ENCODE measurements at regions not wholly inside any gene's neighbourhood (a gene's known extent, or its start where the extent isn't known, plus 50 kb on each side); places are given as distances from the start of the nearest gene placed in this dataset.

DNA sequence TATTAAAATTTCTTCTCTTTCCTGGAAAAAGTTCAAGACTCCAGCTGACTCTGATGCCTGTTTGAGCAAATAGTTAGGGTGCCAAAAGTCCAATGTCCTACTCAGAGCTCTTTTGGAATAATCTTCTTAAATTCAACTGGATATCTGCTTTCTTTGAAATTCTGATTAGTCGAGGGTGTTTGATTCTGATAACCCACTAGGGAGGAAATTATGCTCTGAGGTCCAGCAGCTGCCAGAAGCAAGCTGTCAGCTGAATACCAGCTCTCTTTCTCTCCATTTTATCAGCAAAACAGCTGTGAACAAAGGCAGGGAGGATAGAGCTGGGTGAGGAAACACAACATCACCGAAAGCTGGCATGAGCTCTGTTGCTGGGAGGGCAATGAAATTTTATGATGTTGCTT, 141.5 kb downstream of the CAND1 start:
- Mint-ChIP-seq H3K4me1 (no peaks in the 10 kb centered on the region), H3K4me3 (no peak overlapping the region), H3K36me3 (peaks cover 0 to 19% (median 15%) of the 10 kb centered on the region in 3 donors), H3K27ac (no peak overlapping the region), H3K9me3 (peaks cover 8 to 32% (median 20%) of the 10 kb centered on the region in 9 donors), H3K27me3 (peaks cover 0 to 4% (median 0%) of the 10 kb centered on the region in 5 donors)
- ATAC-seq, result no peak
- no peak for DNase-seq
- POLR2A ChIA-PET, result no interaction called here

DNA sequence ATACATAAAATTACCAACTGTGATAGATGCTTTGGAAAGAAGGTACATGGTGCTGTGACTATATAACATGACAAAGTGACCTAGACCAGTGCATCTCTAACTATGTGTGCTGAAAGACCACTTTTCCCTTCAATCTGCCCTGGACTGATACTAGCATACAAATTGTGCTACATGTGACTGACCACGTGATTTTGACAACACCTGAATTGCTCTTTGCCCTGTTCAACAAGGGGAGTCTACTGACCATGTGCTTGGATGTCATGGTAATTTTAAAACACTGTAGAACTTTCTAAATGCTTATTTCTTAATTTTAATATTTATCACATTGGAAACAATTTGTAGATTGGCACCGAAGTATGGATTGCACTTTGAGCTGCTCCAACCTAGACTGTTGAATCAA, 142.4 kb downstream of the CAND1 start:
- no peak for DNase-seq
- H3K9me3 Mint-ChIP-seq, result peaks cover 2 to 23% (median 13%) of the 10 kb centered on the region in 9 donors
- no peaks in the 10 kb centered on the region for H3K27me3 Mint-ChIP-seq
- no peak overlapping the region for H3K4me3 Mint-ChIP-seq
- H3K27ac Mint-ChIP-seq, result no peak overlapping the region
- no peak for ATAC-seq
- H3K4me1 Mint-ChIP-seq, result peaks cover 0 to 2% (median 0%) of the 10 kb centered on the region in 4 donors
- POLR2A ChIA-PET, result no interaction called here
- H3K36me3 Mint-ChIP-seq, result peaks cover 0 to 10% (median 9%) of the 10 kb centered on the region in 3 donors

DNA sequence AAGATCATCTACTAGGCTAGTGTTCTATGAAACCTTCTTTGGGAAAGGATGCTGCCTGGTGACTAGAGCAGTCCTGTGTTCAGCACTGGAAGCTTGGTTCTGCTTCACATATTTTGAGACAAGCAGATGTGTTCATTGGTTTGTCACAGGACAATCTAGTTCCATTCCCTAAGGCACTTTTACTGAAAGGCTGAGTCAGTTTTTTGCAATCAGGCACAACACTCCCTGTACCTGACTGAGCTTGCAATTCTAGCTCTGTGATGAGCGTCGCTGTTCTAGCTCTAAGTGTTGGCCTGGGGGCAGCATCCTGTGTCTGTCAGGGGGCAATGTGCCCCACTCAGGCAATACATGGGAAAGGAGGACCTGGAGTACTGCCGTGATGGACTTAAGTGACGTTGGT, 144.4 kb downstream of the CAND1 start:
- no peak overlapping the region for H3K4me3 Mint-ChIP-seq
- H3K27ac Mint-ChIP-seq, result no peak overlapping the region
- no peak for DNase-seq
- H3K36me3 Mint-ChIP-seq, result peaks cover 0 to 10% (median 5%) of the 10 kb centered on the region in 3 donors
- H3K27me3 Mint-ChIP-seq, result peaks cover 0 to 2% (median 0%) of the 10 kb centered on the region in 5 donors
- ATAC-seq, result no peak
- H3K4me1 Mint-ChIP-seq, result peaks cover 0 to 2% (median 0%) of the 10 kb centered on the region in 4 donors
- POLR2A ChIA-PET, result no interaction called here
- peaks cover 0 to 11% (median 6%) of the 10 kb centered on the region in 9 donors for H3K9me3 Mint-ChIP-seq

DNA sequence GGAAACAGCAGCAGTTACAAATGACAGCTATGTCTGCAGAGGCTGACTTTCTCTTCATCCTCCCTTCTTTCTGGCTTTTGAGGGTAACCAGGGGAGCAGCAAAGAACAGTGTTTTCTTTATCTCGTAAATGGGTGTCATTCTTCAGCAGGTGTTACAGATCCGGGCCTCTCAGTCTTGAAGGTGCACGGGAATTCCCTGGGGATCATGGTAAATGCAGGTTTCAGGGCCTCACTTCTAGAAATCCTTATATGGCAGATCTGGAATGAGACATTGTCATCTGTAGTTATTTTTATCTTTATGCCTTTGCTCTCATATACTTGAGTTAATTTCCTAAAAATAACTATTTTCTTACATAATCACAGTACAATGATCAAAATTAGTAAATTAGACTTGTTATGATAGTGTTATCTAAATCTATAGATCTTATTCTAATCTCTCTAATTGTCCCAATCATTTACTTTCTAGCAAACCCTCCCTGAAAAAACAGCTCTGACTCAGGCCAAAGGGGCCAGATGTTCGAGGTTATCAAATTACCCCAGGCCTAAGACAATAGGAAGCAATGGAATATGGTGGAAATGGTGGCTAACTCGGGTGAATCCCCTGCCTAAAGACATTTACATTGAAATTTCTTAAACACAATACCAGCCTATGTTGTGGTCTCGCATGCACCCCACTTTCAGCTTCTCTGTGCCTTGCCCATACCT, 145.0 kb downstream of the CAND1 start:
- POLR2A ChIA-PET, result no interaction called here
- no peak overlapping the region for H3K4me3 Mint-ChIP-seq
- H3K4me1 Mint-ChIP-seq, result peaks cover 0 to 2% (median 0%) of the 10 kb centered on the region in 4 donors
- ATAC-seq, result no peak
- peak overlapping the region in 1 of 10 donors; percentile 73 for H3K27ac Mint-ChIP-seq
- H3K9me3 Mint-ChIP-seq, result peaks cover 0 to 11% (median 4%) of the 10 kb centered on the region in 9 donors
- peaks cover 0 to 10% (median 5%) of the 10 kb centered on the region in 3 donors for H3K36me3 Mint-ChIP-seq
- DNase-seq, result no peak
- peaks cover 0 to 2% (median 0%) of the 10 kb centered on the region in 5 donors for H3K27me3 Mint-ChIP-seq

DNA sequence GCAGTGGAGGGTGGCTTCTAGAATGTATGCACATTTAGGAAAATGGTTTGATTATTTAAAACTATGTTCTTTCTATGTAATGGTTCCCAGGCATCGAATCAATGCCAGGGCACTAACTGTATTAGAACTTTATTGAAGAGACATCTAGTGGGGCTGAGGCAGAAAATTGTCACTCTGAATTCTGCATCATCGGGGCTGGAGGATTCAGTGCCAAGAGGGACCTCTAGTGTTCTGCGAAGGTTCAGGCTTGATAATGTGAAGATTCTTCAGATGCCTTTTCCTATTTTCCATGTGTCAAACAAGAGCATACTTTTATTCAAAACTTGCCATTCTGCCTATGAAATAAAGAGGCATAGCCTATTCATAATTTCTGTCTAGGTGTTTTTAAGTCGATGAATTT, 146.3 kb downstream of the CAND1 start:
- ATAC-seq, result no peak
- Mint-ChIP-seq H3K4me1 (peaks cover 0 to 2% (median 0%) of the 10 kb centered on the region in 4 donors), H3K36me3 (peaks cover 0 to 10% (median 5%) of the 10 kb centered on the region in 3 donors), H3K27ac (peak overlapping the region in 1 of 10 donors; percentile 48), H3K9me3 (peaks cover 0 to 11% (median 4%) of the 10 kb centered on the region in 9 donors), H3K4me3 (no peak overlapping the region), H3K27me3 (peaks cover 0 to 2% (median 0%) of the 10 kb centered on the region in 5 donors)
- no peak for DNase-seq
- POLR2A ChIA-PET, result no interaction called here

DNA sequence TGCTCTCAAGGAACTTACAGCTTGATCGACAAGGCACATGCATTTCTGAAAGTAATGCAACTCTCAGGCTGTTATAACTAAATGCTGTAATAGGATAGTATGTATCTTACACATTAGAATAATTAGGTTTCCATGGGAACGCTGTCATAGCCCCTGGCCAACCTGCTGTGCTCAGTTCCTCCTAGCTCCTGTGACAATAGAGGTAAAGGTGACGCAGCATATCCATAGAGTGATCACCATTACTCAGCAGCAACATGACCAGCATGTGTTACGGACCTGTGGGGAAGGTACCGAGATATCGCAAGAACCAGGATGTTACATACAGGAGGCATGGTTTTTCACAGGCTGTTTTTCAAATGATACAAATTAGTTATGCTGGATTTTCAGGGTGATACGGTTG, 150.7 kb downstream of the CAND1 start:
- Mint-ChIP-seq H3K27me3 (peaks cover 0 to 2% (median 0%) of the 10 kb centered on the region in 5 donors), H3K4me1 (peaks cover 0 to 2% (median 0%) of the 10 kb centered on the region in 4 donors), H3K27ac (no peak overlapping the region), H3K9me3 (peaks cover 0 to 3% (median 0%) of the 10 kb centered on the region in 9 donors), H3K36me3 (peaks cover 0 to 1% (median 0%) of the 10 kb centered on the region in 3 donors), H3K4me3 (no peak overlapping the region)
- no peak for ATAC-seq
- DNase-seq, result no peak
- POLR2A ChIA-PET, result no interaction called here

DNA sequence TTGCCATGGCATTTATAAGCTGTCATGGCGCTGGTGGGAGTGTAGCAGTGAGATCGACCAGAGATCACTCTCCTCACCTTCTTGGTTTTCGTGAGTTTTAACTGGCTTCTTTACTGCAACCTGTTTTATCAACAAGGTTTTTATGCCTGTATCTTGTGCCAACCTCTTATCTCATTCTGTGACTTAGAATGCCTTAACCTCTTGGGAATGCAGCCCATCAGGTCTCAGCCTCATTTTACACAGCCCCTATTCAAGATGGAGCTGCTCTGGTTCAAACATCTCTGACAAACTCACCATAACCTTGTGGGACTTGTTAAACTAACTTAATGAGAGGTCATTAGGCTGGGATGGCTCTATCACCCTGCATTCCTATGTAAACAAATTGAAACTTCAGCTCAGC, 151.3 kb downstream of the CAND1 start:
- POLR2A ChIA-PET, result interaction anchor here (1.2 kb wide), 1 partner anchor 14 kb away, joined by 5 read pairs; no protein-coding TSS in a partner anchor
- Mint-ChIP-seq H3K4me3 (no peak overlapping the region), H3K27me3 (peaks cover 0 to 2% (median 0%) of the 10 kb centered on the region in 5 donors), H3K27ac (no peak overlapping the region), H3K4me1 (peaks cover 0 to 2% (median 1%) of the 10 kb centered on the region in 4 donors), H3K36me3 (peaks cover 0 to 1% (median 0%) of the 10 kb centered on the region in 3 donors), H3K9me3 (peaks cover 0 to 3% (median 0%) of the 10 kb centered on the region in 9 donors)
- no peak for DNase-seq
- ATAC-seq, result no peak

DNA sequence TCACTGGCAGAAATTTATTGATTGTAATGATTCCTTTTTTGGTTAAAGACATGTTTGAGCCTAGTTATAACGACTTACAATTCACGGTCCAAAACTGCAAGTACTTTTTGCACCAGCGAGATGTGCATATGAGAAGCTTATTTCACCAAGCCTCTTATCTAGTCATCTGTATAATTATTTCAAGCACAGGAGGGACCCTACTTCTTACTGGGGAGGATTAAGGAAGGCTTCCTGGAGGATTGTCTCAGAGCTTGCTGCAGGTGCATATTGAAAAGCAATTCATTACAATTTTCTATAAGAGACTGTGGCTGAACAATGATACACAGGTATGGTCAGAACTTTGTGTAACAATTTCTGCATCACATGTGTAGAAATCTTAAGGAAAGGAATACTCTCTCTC, 152.9 kb downstream of the CAND1 start:
- DNase-seq (no peak), ATAC-seq (no peak)
- no peak overlapping the region for H3K4me3 Mint-ChIP-seq
- H3K27me3 Mint-ChIP-seq, result peaks cover 0 to 2% (median 0%) of the 10 kb centered on the region in 5 donors
- H3K4me1 Mint-ChIP-seq, result peaks cover 0 to 11% (median 7%) of the 10 kb centered on the region in 4 donors
- peaks cover 0 to 3% (median 0%) of the 10 kb centered on the region in 9 donors for H3K9me3 Mint-ChIP-seq
- H3K27ac Mint-ChIP-seq, result no peak overlapping the region
- POLR2A ChIA-PET, result interaction anchor here (0.6 kb wide), 1 partner anchor 1476 kb away, joined by 3 read pairs; no protein-coding TSS in a partner anchor
- H3K36me3 Mint-ChIP-seq, result peaks cover 0 to 1% (median 0%) of the 10 kb centered on the region in 3 donors

DNA sequence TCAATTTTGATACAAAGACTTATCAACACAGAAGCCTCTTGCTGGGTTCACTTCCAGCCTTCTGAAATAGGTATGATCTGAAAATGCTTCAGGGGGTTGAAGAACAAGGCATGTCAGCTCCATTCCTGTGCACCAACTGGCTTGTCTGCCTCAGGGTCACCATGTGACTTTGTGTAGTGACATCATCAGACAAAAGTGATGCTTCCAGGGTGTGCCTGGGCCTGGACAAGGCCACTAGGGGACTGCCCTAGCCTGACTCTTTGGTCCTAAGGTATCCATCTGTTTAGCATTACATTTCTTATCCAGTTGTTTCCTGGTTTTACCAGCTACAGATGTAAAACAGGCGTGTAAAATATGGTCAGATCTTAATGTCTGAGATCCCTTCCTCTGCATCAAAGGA, 155.6 kb downstream of the CAND1 start:
- H3K27ac Mint-ChIP-seq, result peak overlapping the region in 1 of 10 donors; percentile 23
- H3K4me1 Mint-ChIP-seq, result peaks cover 4 to 11% (median 8%) of the 10 kb centered on the region in 4 donors
- ATAC-seq (no peak), DNase-seq (no peak)
- no peaks in the 10 kb centered on the region for H3K36me3 Mint-ChIP-seq
- H3K4me3 Mint-ChIP-seq, result no peak overlapping the region
- POLR2A ChIA-PET, result no interaction called here
- no peaks in the 10 kb centered on the region for H3K9me3 Mint-ChIP-seq
- H3K27me3 Mint-ChIP-seq, result peaks cover 0 to 4% (median 0%) of the 10 kb centered on the region in 5 donors

DNA sequence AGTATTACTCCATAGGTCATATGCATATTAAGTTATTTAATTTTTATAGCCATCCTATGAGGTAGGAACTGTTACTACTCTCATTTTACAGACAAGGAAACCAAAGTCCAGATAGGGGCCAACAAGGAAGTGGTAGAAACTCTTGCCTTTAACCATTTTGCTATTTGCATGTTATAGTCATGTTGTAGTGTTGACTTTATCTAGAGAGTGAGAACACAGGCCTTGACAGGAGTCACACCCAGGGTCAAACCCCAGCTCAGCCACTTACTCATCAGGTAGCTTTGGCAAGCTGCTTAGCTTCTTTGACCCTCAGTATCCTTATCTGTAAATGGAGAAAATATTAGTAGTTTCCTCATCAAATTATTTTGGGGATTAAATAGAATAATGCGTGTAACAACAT, 156.2 kb downstream of the CAND1 start:
- Mint-ChIP-seq H3K4me3 (no peak overlapping the region), H3K4me1 (peaks cover 4 to 11% (median 8%) of the 10 kb centered on the region in 4 donors), H3K27me3 (peaks cover 0 to 4% (median 0%) of the 10 kb centered on the region in 5 donors), H3K27ac (no peak overlapping the region), H3K36me3 (no peaks in the 10 kb centered on the region), H3K9me3 (no peaks in the 10 kb centered on the region)
- ATAC-seq, result no peak
- no peak for DNase-seq
- POLR2A ChIA-PET, result no interaction called here

DNA sequence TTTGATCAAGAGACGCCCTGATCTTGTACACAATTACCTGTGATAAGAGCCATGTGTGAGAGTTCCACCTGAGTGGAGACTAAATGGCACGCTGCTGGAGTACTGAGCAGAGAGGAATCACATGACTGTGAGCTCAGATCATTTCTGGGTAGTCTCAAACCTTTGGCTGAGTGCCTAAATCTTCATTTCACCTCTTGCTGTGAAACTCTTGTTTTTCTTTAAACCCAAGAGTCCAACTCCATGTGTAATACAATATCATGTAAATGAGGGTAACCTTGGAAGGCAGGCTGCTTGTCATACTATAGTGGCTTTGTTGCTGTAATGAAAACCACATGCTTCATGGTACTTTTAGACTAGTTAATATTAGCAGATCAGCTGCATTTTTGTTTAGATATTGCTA, 156.9 kb downstream of the CAND1 start:
- no peaks in the 10 kb centered on the region for H3K36me3 Mint-ChIP-seq
- no peak overlapping the region for H3K27ac Mint-ChIP-seq
- POLR2A ChIA-PET, result no interaction called here
- peak overlapping the region in 1 of 10 donors; percentile 29 for H3K4me3 Mint-ChIP-seq
- ATAC-seq, result peak; percentile 25 to 70
- peaks cover 4 to 11% (median 8%) of the 10 kb centered on the region in 4 donors for H3K4me1 Mint-ChIP-seq
- DNase-seq, result peak in 1 of 10 donors; percentile 10
- no peaks in the 10 kb centered on the region for H3K9me3 Mint-ChIP-seq
- peaks cover 0 to 4% (median 0%) of the 10 kb centered on the region in 5 donors for H3K27me3 Mint-ChIP-seq

DNA sequence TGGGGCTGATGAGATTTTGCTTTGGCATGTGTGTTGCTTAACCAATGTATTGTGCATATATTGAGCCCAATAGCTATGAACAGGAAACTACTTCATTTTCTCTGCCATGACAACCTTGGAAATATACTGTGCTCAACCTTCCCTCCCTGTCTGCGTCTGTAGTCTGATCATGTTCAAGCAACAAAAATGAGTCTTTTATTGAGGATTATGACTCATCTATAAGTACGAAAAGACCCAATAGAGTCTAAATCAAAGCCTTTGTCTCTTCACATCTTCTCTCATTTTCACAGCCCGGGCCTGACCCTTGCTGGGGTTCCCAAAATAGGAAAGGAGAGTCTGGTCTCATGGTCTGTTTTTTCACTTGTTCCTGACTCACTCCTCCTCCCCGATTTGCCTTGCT, 158.2 kb downstream of the CAND1 start:
- Mint-ChIP-seq H3K4me3 (no peak overlapping the region), H3K27me3 (peaks cover 0 to 4% (median 0%) of the 10 kb centered on the region in 5 donors), H3K9me3 (no peaks in the 10 kb centered on the region), H3K36me3 (no peaks in the 10 kb centered on the region), H3K4me1 (peaks cover 4 to 11% (median 8%) of the 10 kb centered on the region in 4 donors), H3K27ac (no peak overlapping the region)
- no peak for DNase-seq
- no peak for ATAC-seq
- POLR2A ChIA-PET, result no interaction called here

DNA sequence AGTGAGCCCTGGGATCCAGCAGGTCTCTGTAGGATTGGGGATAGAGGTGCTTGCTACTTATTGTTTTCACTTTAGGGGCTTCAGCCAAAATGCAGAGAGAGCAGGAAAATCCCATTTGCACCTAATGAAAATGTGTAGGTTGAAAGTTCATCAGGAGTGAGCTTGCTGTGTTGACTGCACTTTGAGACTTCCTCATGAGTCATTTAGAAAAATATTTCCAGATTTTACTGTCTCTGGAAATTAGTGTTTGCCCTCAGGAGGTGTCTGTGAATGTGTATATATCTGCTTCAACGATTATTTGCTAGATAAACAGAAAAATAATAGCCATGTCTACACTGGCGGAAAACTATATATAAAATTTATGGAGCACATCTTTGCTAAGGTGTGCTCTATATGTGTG, 159.3 kb downstream of the CAND1 start:
- Mint-ChIP-seq H3K4me1 (peaks cover 4 to 14% (median 8%) of the 10 kb centered on the region in 4 donors), H3K27ac (no peak overlapping the region), H3K4me3 (no peak overlapping the region), H3K36me3 (no peaks in the 10 kb centered on the region), H3K27me3 (peaks cover 0 to 3% (median 0%) of the 10 kb centered on the region in 5 donors), H3K9me3 (no peaks in the 10 kb centered on the region)
- POLR2A ChIA-PET, result no interaction called here
- no peak for ATAC-seq
- DNase-seq, result no peak

All from naive thymus-derived CD8-positive, alpha-beta T cell (primary cell).